Keratinocyte (primary cell): ENCODE measurements at regions not wholly inside any gene's neighbourhood (a gene's known extent, or its start where the extent isn't known, plus 50 kb on each side); places are given as distances from the start of the nearest gene placed in this dataset.

ENCODE experiments used
- EZH2 ChIP-seq: IDR thresholded peaks from one replicate; pipeline ENCODE4 v1.6.1; 2012; ENCODE audit warnings: inconsistent platforms, mild to moderate bottlenecking, low read length, moderate library complexity
- TF ChIP-seq, protein P1 (sequence below), 3 experiments: IDR thresholded peaks in 1 of 3; conservative IDR thresholded peaks in 1 of 3; optimal IDR thresholded peaks in 1 of 3; 2 replicates in 2 of 3; 3 replicates in 1 of 3; pipeline versions ENCODE3 to v1.5.1; 2011; ENCODE audit warnings: low read length in 3 of 3, mild to moderate bottlenecking in 3 of 3, moderate library complexity in 2 of 3, control low read depth in 1 of 3, inconsistent platforms in 1 of 3; ENCODE audit not compliant: insufficient read depth in 2 of 3; ENCODE audit errors: extremely low read depth in 1 of 3

DNA sequence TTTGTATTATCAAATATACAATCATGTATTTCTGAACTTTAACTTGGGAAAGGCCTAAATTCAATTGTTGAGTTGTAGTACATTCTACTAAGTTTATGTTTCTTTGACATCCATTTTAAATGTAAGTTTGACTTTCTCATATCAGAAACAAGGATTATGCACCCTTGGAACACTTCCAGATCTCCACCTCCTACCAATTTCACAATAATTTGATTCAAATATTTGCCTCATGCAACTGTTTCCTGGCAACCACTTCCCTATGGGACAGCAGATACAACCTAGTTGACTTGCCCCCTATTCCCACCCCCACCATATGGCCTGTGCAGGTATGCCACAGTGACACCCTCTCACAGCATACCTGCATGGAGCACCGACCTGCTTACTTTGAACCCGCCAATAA is 506.4 kb upstream of the PABPC4L start:
- TF ChIP-seq, protein P1, sequence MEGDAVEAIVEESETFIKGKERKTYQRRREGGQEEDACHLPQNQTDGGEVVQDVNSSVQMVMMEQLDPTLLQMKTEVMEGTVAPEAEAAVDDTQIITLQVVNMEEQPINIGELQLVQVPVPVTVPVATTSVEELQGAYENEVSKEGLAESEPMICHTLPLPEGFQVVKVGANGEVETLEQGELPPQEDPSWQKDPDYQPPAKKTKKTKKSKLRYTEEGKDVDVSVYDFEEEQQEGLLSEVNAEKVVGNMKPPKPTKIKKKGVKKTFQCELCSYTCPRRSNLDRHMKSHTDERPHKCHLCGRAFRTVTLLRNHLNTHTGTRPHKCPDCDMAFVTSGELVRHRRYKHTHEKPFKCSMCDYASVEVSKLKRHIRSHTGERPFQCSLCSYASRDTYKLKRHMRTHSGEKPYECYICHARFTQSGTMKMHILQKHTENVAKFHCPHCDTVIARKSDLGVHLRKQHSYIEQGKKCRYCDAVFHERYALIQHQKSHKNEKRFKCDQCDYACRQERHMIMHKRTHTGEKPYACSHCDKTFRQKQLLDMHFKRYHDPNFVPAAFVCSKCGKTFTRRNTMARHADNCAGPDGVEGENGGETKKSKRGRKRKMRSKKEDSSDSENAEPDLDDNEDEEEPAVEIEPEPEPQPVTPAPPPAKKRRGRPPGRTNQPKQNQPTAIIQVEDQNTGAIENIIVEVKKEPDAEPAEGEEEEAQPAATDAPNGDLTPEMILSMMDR (optimal IDR thresholded peaks at IDR 0.05 in 1 of 3, IDR thresholded peaks at IDR 0.05 in 1 of 3, conservative IDR thresholded peaks at IDR 0.05 in 1 of 3; ENCODE audit: extremely low read depth in 1 of 3, insufficient read depth in 2 of 3, low read length in 3 of 3) = no peak
- no peak for TF ChIP-seq EZH2
